Duodenal mucosa (tissue), 2 donors: ENCODE measurements at regions not wholly inside any gene's neighbourhood (a gene's known extent, or its start where the extent isn't known, plus 50 kb on each side); places are given as distances from the start of the nearest gene placed in this dataset.

Experiments
- H3K27ac ChIP-seq: one replicate; pipeline ENCODE4 v1.7.0; 2013; ENCODE audit warnings: low read depth, low read length
- H3K27me3 ChIP-seq, 2 donors: one replicate each; pipeline ENCODE4 v1.7.0; 2013; ENCODE audit warnings: low read length in 2 of 2, control low read depth in 1 of 2; ENCODE audit not compliant: insufficient read depth in 2 of 2, control insufficient read depth in 1 of 2
- H3K36me3 ChIP-seq, 2 donors: one replicate each; pipeline ENCODE4 v1.7.0; 2013; ENCODE audit warnings: low read length in 2 of 2, control low read depth in 1 of 2; ENCODE audit not compliant: insufficient read depth in 2 of 2, control insufficient read depth in 1 of 2
- H3K4me1 ChIP-seq, 2 donors: one replicate each; pipeline ENCODE4 v1.7.0; 2013; ENCODE audit warnings: low read length in 2 of 2, control low read depth in 1 of 2; ENCODE audit not compliant: insufficient read depth in 2 of 2, control insufficient read depth in 1 of 2
- H3K4me3 ChIP-seq, 2 donors: one replicate each; pipeline ENCODE4 v1.7.0; 2013; ENCODE audit warnings: low read length in 2 of 2, low read depth in 1 of 2
- H3K9ac ChIP-seq, 2 donors: one replicate each; pipeline ENCODE4 v1.7.0; 2013; ENCODE audit warnings: low read length in 2 of 2, low read depth in 1 of 2
- H3K9me3 ChIP-seq, 2 donors: one replicate each; pipeline ENCODE4 v1.7.0; 2013; ENCODE audit warnings: low read length in 2 of 2, control low read depth in 1 of 2; ENCODE audit not compliant: control insufficient read depth in 1 of 2

- no peak overlapping the region for H3K27ac ChIP-seq
- no peaks in the 10 kb centered on the region for H3K27me3 ChIP-seq
- H3K4me3 ChIP-seq = no peak overlapping the region
- no peaks in the 10 kb centered on the region for H3K36me3 ChIP-seq
- H3K9ac ChIP-seq = no peak overlapping the region
- H3K9me3 ChIP-seq = no peaks in the 10 kb centered on the region
- no peaks in the 10 kb centered on the region for H3K4me1 ChIP-seq
These were observed 162.8 kb upstream of the RARB start for GRCh38 chr3:25265284-25265683.

- H3K27me3 ChIP-seq = no peaks in the 10 kb centered on the region
- no peaks in the 10 kb centered on the region for H3K9me3 ChIP-seq
- no peaks in the 10 kb centered on the region for H3K36me3 ChIP-seq
- no peak overlapping the region for H3K4me3 ChIP-seq
- no peak overlapping the region for H3K9ac ChIP-seq
- H3K27ac ChIP-seq = no peak overlapping the region
- H3K4me1 ChIP-seq = no peaks in the 10 kb centered on the region
These were observed 161.4 kb upstream of the RARB start for GRCh38 chr3:25266677-25267076.

DNA sequence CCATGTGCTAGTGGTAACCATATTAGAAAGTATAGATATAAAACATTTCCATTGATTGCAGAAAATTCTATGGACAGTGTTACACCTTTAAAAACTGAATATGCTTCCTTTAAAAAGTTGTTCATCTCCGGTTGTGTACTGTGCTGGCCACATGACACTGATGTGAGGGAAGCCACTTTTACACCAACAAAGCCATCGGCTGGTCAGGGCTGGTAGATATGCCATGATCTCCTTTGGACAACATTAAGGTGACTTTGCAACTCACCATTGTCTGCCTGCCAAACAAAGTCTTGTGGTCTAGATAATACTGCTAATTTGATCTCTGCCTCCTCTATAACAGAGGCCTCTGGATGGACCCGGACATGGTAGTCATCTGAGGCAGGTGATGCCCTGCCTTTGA, 156.0 kb upstream of the RARB start:
- no peak overlapping the region for H3K9ac ChIP-seq
- H3K9me3 ChIP-seq = no peaks in the 10 kb centered on the region
- no peaks in the 10 kb centered on the region for H3K4me1 ChIP-seq
- H3K27me3 ChIP-seq = no peaks in the 10 kb centered on the region
- H3K4me3 ChIP-seq = no peak overlapping the region
- H3K36me3 ChIP-seq = no peaks in the 10 kb centered on the region
- no peak overlapping the region for H3K27ac ChIP-seq

DNA sequence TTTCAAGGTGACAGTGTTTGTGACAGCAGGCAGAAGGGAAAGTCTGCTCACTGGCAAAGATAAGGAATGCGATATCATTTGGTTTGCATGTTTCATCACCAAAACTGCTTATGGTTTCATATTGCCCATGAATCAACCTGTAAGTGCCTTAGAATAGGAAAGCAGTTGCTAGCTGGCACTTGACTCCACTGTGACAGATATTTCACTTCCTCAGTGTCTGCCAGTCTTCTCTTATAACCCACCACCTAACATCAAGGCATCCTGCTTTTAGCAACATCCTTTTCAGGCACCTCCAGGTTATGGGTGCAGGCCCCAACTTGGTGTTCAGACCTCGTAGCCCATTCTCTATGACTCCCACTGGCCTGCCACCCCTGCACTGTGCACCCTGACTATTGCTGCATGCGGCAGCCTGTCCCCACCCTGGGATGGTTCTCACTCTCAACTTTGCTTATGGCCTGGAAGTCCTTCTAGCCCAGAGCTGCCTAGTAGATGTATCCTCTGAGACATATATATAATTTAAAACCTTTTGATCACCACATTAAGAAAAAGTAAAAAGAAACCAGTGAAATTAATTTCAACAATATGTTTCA, 154.4 kb upstream of the RARB start:
- no peak overlapping the region for H3K9ac ChIP-seq
- no peaks in the 10 kb centered on the region for H3K9me3 ChIP-seq
- H3K4me1 ChIP-seq = no peaks in the 10 kb centered on the region
- H3K27me3 ChIP-seq = no peaks in the 10 kb centered on the region
- H3K36me3 ChIP-seq = no peaks in the 10 kb centered on the region
- H3K4me3 ChIP-seq = no peak overlapping the region
- H3K27ac ChIP-seq = no peak overlapping the region

GRCh38 chr3:25277503-25277902, 150.6 kb upstream of the RARB start:
- Histone ChIP-seq H3K4me1 (peaks cover 0 to 7% of the 10 kb centered on the region in 2 donors), H3K9ac (no peak overlapping the region), H3K27ac (no peak overlapping the region), H3K4me3 (no peak overlapping the region), H3K27me3 (no peaks in the 10 kb centered on the region), H3K9me3 (no peaks in the 10 kb centered on the region), H3K36me3 (no peaks in the 10 kb centered on the region)

- Histone ChIP-seq H3K9ac (no peak overlapping the region), H3K27ac (no peak overlapping the region), H3K4me3 (no peak overlapping the region), H3K36me3 (no peaks in the 10 kb centered on the region), H3K4me1 (peaks cover 0 to 7% of the 10 kb centered on the region in 2 donors), H3K9me3 (no peaks in the 10 kb centered on the region), H3K27me3 (no peaks in the 10 kb centered on the region)
These were observed 146.9 kb upstream of the RARB start for GRCh38 chr3:25281041-25281731.

DNA sequence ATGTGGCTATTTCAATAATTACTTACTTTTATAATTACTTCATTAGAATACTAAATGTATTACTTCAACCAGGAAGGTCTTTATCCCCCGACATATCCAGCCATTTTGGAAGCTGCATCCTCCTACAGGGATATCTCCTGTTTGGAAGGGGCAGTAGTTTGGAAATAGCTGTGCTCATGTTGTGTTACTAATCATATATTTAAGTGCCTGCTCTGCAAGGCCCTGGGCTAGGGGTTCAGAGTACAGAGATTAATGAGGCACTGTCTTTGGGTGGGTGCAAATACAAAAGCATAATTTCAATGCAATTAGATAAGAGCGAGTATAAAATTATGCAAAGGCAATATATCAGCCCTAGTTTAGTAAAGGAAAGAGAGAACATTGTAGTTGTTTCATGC, 146.3 kb upstream of the RARB start:
- H3K27me3 ChIP-seq = no peaks in the 10 kb centered on the region
- no peaks in the 10 kb centered on the region for H3K36me3 ChIP-seq
- H3K27ac ChIP-seq = no peak overlapping the region
- H3K9ac ChIP-seq = no peak overlapping the region
- peaks cover 0 to 7% of the 10 kb centered on the region in 2 donors for H3K4me1 ChIP-seq
- H3K9me3 ChIP-seq = no peaks in the 10 kb centered on the region
- no peak overlapping the region for H3K4me3 ChIP-seq

- no peak overlapping the region for H3K9ac ChIP-seq
- no peak overlapping the region for H3K4me3 ChIP-seq
- no peaks in the 10 kb centered on the region for H3K9me3 ChIP-seq
- peaks cover 0 to 7% of the 10 kb centered on the region in 2 donors for H3K4me1 ChIP-seq
- no peaks in the 10 kb centered on the region for H3K36me3 ChIP-seq
- no peaks in the 10 kb centered on the region for H3K27me3 ChIP-seq
- no peak overlapping the region for H3K27ac ChIP-seq
These were observed 144.4 kb upstream of the RARB start for GRCh38 chr3:25283613-25284012.

DNA sequence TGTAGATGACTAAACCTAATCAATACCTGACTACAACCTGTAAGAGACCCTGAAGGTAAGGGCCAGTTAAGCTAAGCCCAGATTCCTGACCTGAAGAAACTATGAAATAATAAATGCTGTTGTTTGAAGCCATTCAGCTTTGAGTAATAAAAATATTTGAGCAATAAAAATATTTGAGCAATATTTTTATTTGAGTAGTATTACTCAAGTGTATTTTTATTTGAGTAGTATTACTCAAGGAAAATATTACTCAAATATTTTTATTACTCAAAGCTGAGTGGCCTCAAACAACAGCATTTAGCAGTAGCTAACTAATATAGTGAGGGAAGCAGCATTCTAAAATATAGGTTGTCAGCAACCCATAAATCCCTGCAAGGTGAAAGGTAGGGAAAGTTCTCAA, 143.8 kb upstream of the RARB start:
- Histone ChIP-seq H3K9ac (no peak overlapping the region), H3K4me1 (peaks cover 0 to 7% of the 10 kb centered on the region in 2 donors), H3K27me3 (no peaks in the 10 kb centered on the region), H3K27ac (no peak overlapping the region), H3K9me3 (no peaks in the 10 kb centered on the region), H3K36me3 (no peaks in the 10 kb centered on the region), H3K4me3 (no peak overlapping the region)

GRCh38 chr3:25287291-25287884, 140.7 kb upstream of the RARB start:
- H3K4me3 ChIP-seq = no peak overlapping the region
- no peak overlapping the region for H3K9ac ChIP-seq
- H3K27ac ChIP-seq = no peak overlapping the region
- no peaks in the 10 kb centered on the region for H3K27me3 ChIP-seq
- H3K36me3 ChIP-seq = no peaks in the 10 kb centered on the region
- H3K4me1 ChIP-seq = no peaks in the 10 kb centered on the region
- no peaks in the 10 kb centered on the region for H3K9me3 ChIP-seq
